HepG2 (cell line): ENCODE measurements at regions not wholly inside any gene's neighbourhood (a gene's known extent, or its start where the extent isn't known, plus 50 kb on each side); places are given as distances from the start of the nearest gene placed in this dataset.

Source experiments
- ATAC-seq: fragments of 200-7000 bp; cut with Tn5 transposase; 3 replicates; pipeline ENCODE4 v1.9.1; 2020; ENCODE audit warnings: mild to moderate bottlenecking, moderate library complexity
- BruUV-seq: library from RNA; stranded (reverse); fragments of 400-500 nt; replicated peaks from 2 replicates; lab custom pipeline; 2021; lab: Mats Ljungman, UMichigan
- CTCF ChIA-PET: fragments of 300-600 bp; formaldehyde crosslinking; extraction: SDS; loops from one replicate; lab custom pipeline; 2021; ENCODE audit warnings: low total read pairs, inconsistent platforms, low intra/inter-chr PET ratio; lab: Yijun Ruan, JAX
- POLR2A ChIA-PET: fragments of 350-600 bp; sonication (Branson Sonifier 250); formaldehyde crosslinking; loops from one replicate; lab custom pipeline; 2020; ENCODE audit warnings: antibody characterized with exemption, inconsistent platforms; lab: Yijun Ruan, JAX
- DNase-seq: peaks from one replicate; pipeline ENCODE4 v3.0.0-alpha.2; 2015; ENCODE audit warnings: low spot score
- FAIRE-seq: peaks from 3 replicates; lab custom pipeline; 2011; peaks lifted over from hg19 to GRCh38; lab: Jason Lieb, UNC
- H2AFZ ChIP-seq: one replicate; pipeline ENCODE4 v1.6.1; 2011; ENCODE audit warnings: low read length, inconsistent platforms
- H3K27ac ChIP-seq: fragments of 300-600 bp; 3 replicates; pipeline ENCODE4 v1.8.0; 2011; ENCODE audit warnings: mixed run types, mild to moderate bottlenecking, mixed read lengths, low read length, inconsistent platforms; ENCODE audit not compliant: insufficient read depth; ENCODE audit errors: extremely low read length
- H3K27me3 ChIP-seq, 2 experiments: fragments of 200-600 bp in 1 of 2; 2 replicates in 1 of 2; 3 replicates in 1 of 2; pipeline versions ENCODE4 v1.6.0 to v1.8.0; 2011; ENCODE audit warnings: low read length in 2 of 2, mild to moderate bottlenecking in 2 of 2, moderate library complexity in 2 of 2, inconsistent platforms in 1 of 2; ENCODE audit not compliant: insufficient read depth in 2 of 2, control insufficient read depth in 1 of 2
- H3K36me3 ChIP-seq, 2 experiments: fragments of 200-600 bp in 1 of 2; replicated peaks in 1 of 2; 2 replicates in 1 of 2; 3 replicates in 1 of 2; pipeline versions ENCODE4 v1.5.1 to v1.8.0; 2011; ENCODE audit warnings: low read length in 2 of 2, inconsistent platforms in 1 of 2; ENCODE audit not compliant: insufficient read depth in 2 of 2, control insufficient read depth in 1 of 2
- H3K4me1 ChIP-seq: 2 replicates; pipeline ENCODE4 v1.5.1; 2012; ENCODE audit warnings: low read length, inconsistent platforms; ENCODE audit not compliant: insufficient read depth
- H3K4me2 ChIP-seq: 2 replicates; pipeline ENCODE4 v1.6.0; 2011; ENCODE audit warnings: low read depth, low read length, inconsistent platforms
- H3K4me3 ChIP-seq, 3 experiments: fragments of 200-600 bp in 1 of 3; sonication (generic), shearing (Covaris generic) in 1 of 3; replicated peaks in 1 of 3; 2 replicates each; pipeline ENCODE4 v1.5.1; 2011 to 2016; ENCODE audit warnings: low read length in 3 of 3, inconsistent platforms in 2 of 3, low read depth in 2 of 3, mild to moderate bottlenecking in 2 of 3, control low read depth in 1 of 3, mixed read lengths in 1 of 3; ENCODE audit not compliant: insufficient read depth in 1 of 3
- H3K79me2 ChIP-seq: one replicate; pipeline ENCODE4 v1.6.1; 2011; ENCODE audit warnings: low read length, inconsistent platforms; ENCODE audit not compliant: insufficient read depth
- H3K9ac ChIP-seq: 2 replicates; pipeline ENCODE4 v1.6.0; 2011; ENCODE audit warnings: mild to moderate bottlenecking, low read depth, low read length, inconsistent platforms; ENCODE audit not compliant: insufficient read depth
- H3K9me3 ChIP-seq: 2 replicates; pipeline ENCODE4 v1.5.1; 2012; ENCODE audit warnings: mild to moderate bottlenecking, low read length
- H4K20me1 ChIP-seq: 2 replicates; pipeline ENCODE4 v1.6.0; 2011; ENCODE audit warnings: inconsistent platforms, mild to moderate bottlenecking, low read length, moderate library complexity; ENCODE audit not compliant: insufficient read depth
- ZFP36 ChIP-seq: fragments of 150-350 bp; IDR thresholded peaks from 2 replicates; pipeline ENCODE4 v1.6.1; 2018; ENCODE audit warnings: borderline replicate concordance, low read length, low read depth; ENCODE audit not compliant: partially characterized antibody
- ZKSCAN1 ChIP-seq: fragments of 150-350 bp; IDR thresholded peaks from 2 replicates; pipeline ENCODE4 v1.6.1; 2014; ENCODE audit warnings: low read length
- ZNF777 ChIP-seq: sonication (generic); formaldehyde crosslinking; IDR thresholded peaks from 2 replicates; pipeline ENCODE4 v1.4.0; 2020; ENCODE audit warnings: missing genetic modification reagents
- WGBS: methylation state at CpG from one replicate; pipeline ENCODE4 v1.1.6; 2017; ENCODE audit warnings: low lambda C conversion rate; 5-methylcytosine and 5-hydroxymethylcytosine counted together
- in situ Hi-C: cut with HindIII; loops from 2 replicates; pipeline ENCODE4 v1.10.0; 2017; ENCODE audit warnings: low pct_unique_long_range_greater_than_20kb; ENCODE audit not compliant: extremely low pct_ligation_motif_present
- intact Hi-C: fragments of 100-400 bp; cut with micrococcal nuclease; formaldehyde crosslinking; loops from one replicate; pipeline ENCODE4 v1.10.0; 2022; ENCODE audit not compliant: unreplicated experiment
- TF ChIP-seq, protein P1 (sequence below): sonication (generic); formaldehyde crosslinking; IDR thresholded peaks from 2 replicates; pipeline ENCODE4 v1.4.0; 2020; ENCODE audit warnings: missing genetic modification reagents
- TF ChIP-seq, protein P2 (sequence below): sonication (generic); formaldehyde crosslinking; IDR thresholded peaks from 2 replicates; pipeline ENCODE4 v1.5.0; 2020; ENCODE audit warnings: mild to moderate bottlenecking, missing genetic modification reagents, moderate library complexity
- TF ChIP-seq, protein P3 (sequence below): IDR thresholded peaks from 2 replicates; pipeline ENCODE4 v1.6.1; 2016; ENCODE audit warnings: control low read depth
- TF ChIP-seq, protein P4 (sequence below): sonication (generic); formaldehyde crosslinking; IDR thresholded peaks from 2 replicates; pipeline ENCODE4 v1.9.0; 2021; ENCODE audit warnings: missing genetic modification reagents, mild to moderate bottlenecking, borderline replicate concordance

DNA sequence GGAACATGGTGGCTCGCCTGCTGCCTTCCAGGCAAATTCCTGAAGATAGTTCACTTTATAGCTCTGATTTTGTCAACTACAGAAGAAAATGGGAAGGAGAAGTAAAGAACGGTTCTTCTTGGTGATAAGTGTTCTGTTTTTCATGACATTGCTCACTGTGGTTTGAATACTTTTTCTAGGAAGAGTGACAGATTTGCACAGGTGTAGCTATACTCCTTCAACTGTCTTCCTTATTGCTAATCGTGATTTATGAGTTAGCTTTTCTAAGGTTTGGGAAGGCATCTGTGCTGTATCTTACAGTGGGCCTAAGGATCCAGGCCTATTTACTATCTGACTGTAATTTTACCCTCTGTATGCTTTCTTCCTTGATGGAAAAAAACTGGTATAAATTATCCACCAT is 405.6 kb downstream of the NDFIP2 start:
- Histone ChIP-seq H3K4me3 (no peak overlapping the region), H3K27me3 (no peaks in the 10 kb centered on the region; a peak in 1 of 5 replicates), H4K20me1 (no peaks in the 10 kb centered on the region), H3K79me2 (no peaks in the 10 kb centered on the region), H2AFZ (no peak overlapping the region), H3K27ac (no peak overlapping the region), H3K9ac (no peak overlapping the region), H3K4me1 (no peaks in the 10 kb centered on the region), H3K9me3 (peaks cover 21% of the 10 kb centered on the region; the same call in 1 of the 2 replicates), H3K36me3 (no peaks in the 10 kb centered on the region), H3K4me2 (no peak overlapping the region)
- ATAC-seq = no peak
- 15% methylated on average over 3 of the region's 3 CpGs for WGBS
- TF ChIP-seq ZKSCAN1 (no peak), ZNF777 (CRISPR knock-in tag) (no peak), ZFP36 (no peak)
- TF ChIP-seq, protein P1, sequence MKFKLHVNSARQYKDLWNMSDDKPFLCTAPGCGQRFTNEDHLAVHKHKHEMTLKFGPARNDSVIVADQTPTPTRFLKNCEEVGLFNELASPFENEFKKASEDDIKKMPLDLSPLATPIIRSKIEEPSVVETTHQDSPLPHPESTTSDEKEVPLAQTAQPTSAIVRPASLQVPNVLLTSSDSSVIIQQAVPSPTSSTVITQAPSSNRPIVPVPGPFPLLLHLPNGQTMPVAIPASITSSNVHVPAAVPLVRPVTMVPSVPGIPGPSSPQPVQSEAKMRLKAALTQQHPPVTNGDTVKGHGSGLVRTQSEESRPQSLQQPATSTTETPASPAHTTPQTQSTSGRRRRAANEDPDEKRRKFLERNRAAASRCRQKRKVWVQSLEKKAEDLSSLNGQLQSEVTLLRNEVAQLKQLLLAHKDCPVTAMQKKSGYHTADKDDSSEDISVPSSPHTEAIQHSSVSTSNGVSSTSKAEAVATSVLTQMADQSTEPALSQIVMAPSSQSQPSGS = no peak
- TF ChIP-seq, protein P2, sequence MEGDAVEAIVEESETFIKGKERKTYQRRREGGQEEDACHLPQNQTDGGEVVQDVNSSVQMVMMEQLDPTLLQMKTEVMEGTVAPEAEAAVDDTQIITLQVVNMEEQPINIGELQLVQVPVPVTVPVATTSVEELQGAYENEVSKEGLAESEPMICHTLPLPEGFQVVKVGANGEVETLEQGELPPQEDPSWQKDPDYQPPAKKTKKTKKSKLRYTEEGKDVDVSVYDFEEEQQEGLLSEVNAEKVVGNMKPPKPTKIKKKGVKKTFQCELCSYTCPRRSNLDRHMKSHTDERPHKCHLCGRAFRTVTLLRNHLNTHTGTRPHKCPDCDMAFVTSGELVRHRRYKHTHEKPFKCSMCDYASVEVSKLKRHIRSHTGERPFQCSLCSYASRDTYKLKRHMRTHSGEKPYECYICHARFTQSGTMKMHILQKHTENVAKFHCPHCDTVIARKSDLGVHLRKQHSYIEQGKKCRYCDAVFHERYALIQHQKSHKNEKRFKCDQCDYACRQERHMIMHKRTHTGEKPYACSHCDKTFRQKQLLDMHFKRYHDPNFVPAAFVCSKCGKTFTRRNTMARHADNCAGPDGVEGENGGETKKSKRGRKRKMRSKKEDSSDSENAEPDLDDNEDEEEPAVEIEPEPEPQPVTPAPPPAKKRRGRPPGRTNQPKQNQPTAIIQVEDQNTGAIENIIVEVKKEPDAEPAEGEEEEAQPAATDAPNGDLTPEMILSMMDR = no peak
- TF ChIP-seq, protein P3, sequence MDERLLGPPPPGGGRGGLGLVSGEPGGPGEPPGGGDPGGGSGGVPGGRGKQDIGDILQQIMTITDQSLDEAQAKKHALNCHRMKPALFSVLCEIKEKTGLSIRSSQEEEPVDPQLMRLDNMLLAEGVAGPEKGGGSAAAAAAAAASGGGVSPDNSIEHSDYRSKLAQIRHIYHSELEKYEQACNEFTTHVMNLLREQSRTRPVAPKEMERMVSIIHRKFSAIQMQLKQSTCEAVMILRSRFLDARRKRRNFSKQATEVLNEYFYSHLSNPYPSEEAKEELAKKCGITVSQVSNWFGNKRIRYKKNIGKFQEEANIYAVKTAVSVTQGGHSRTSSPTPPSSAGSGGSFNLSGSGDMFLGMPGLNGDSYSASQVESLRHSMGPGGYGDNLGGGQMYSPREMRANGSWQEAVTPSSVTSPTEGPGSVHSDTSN = no peak
- TF ChIP-seq, protein P4, sequence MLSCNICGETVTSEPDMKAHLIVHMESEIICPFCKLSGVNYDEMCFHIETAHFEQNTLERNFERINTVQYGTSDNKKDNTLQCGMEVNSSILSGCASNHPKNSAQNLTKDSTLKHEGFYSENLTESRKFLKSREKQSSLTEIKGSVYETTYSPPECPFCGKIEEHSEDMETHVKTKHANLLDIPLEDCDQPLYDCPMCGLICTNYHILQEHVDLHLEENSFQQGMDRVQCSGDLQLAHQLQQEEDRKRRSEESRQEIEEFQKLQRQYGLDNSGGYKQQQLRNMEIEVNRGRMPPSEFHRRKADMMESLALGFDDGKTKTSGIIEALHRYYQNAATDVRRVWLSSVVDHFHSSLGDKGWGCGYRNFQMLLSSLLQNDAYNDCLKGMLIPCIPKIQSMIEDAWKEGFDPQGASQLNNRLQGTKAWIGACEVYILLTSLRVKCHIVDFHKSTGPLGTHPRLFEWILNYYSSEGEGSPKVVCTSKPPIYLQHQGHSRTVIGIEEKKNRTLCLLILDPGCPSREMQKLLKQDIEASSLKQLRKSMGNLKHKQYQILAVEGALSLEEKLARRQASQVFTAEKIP = no peak
- BruUV-seq = no TSS peak
- FAIRE-seq = no peak
- ChIA-PET POLR2A (no interaction called here), CTCF (no interaction called here)
- in situ Hi-C loops (no loop called here), intact Hi-C loops (no loop called here)
- DNase-seq = no peak
